SK-N-SH (cell line): ENCODE measurements at regions not wholly inside any gene's neighbourhood (a gene's known extent, or its start where the extent isn't known, plus 50 kb on each side); places are given as distances from the start of the nearest gene placed in this dataset.

Source experiments
- CTCF ChIA-PET: fragments of 300-600, 350-600 bp; formaldehyde crosslinking; extraction: SDS; loops from one replicate; lab custom pipeline; 2021; lab: Yijun Ruan, JAX
- POLR2A ChIA-PET: fragments of 350-600 bp; sonication (Branson Sonifier 250); formaldehyde crosslinking; extraction: SDS; loops from one replicate; lab custom pipeline; 2020; ENCODE audit warnings: antibody characterized with exemption, inconsistent platforms; lab: Yijun Ruan, JAX
- DNase-seq: peaks from one replicate; pipeline ENCODE4 v3.0.0; 2012
- H2AFZ ChIP-seq: fragments of 200-600 bp; sonication (generic); 2 replicates; pipeline ENCODE4 v1.8.1; 2016; ENCODE audit warnings: antibody characterized with exemption, mild to moderate bottlenecking, low read depth
- H3F3A ChIP-seq: fragments of 200-600 bp; sonication (generic); replicated peaks from 2 replicates; pipeline ENCODE3; 2016; ENCODE audit warnings: antibody characterized with exemption, mild to moderate bottlenecking; ENCODE audit not compliant: insufficient read depth
- H3K27ac ChIP-seq, 2 experiments: fragments of 200-500 bp in 1 of 2; fragments of 200-600 bp in 1 of 2; sonication (Bioruptor generic) in 1 of 2; sonication (generic), shearing (Covaris generic) in 1 of 2; 2 replicates each; pipeline versions ENCODE4 v1.5.1 to v1.6.1; 2014 to 2016; ENCODE audit warnings: low read depth in 2 of 2, inconsistent platforms in 1 of 2, low read length in 1 of 2, mild to moderate bottlenecking in 1 of 2, mixed read lengths in 1 of 2
- H3K27me3 ChIP-seq: fragments of 200-600 bp; sonication (generic), shearing (Covaris generic); 2 replicates; pipeline ENCODE4 v1.6.1; 2016; ENCODE audit warnings: mixed run types; ENCODE audit not compliant: insufficient read depth
- H3K36me3 ChIP-seq, 2 experiments: fragments of 200-500 bp in 1 of 2; fragments of 200-600 bp in 1 of 2; sonication (Bioruptor generic) in 1 of 2; sonication (generic) in 1 of 2; replicated peaks in 1 of 2; 2 replicates each; pipeline versions ENCODE3 to v1.5.1; 2014 to 2016; ENCODE audit warnings: low read length in 1 of 2, mild to moderate bottlenecking in 1 of 2; ENCODE audit not compliant: insufficient read depth in 2 of 2, control insufficient read depth in 1 of 2
- H3K4me1 ChIP-seq, 2 experiments: fragments of 200-500 bp in 1 of 2; fragments of 200-600 bp in 1 of 2; sonication (Bioruptor generic) in 1 of 2; sonication (generic), shearing (Covaris generic) in 1 of 2; 2 replicates each; pipeline versions ENCODE4 v1.5.1 to v1.6.1; 2014 to 2016; ENCODE audit warnings: low read depth in 1 of 2, low read length in 1 of 2, mixed run types in 1 of 2; ENCODE audit not compliant: insufficient read depth in 2 of 2, control insufficient read depth in 1 of 2
- H3K4me2 ChIP-seq: fragments of 200-600 bp; sonication (generic), shearing (Covaris generic); 2 replicates; pipeline ENCODE4 v1.6.1; 2017; ENCODE audit warnings: mixed run types
- H3K4me3 ChIP-seq, 2 experiments: fragments of 200-500 bp in 1 of 2; fragments of 200-600 bp in 1 of 2; sonication (Bioruptor generic) in 1 of 2; sonication (generic), shearing (Covaris generic) in 1 of 2; 2 replicates each; pipeline versions ENCODE4 v1.5.1 to v1.8.1; 2014 to 2016; ENCODE audit warnings: low read depth in 2 of 2, inconsistent platforms in 1 of 2, low read length in 1 of 2, mild to moderate bottlenecking in 1 of 2, mixed read lengths in 1 of 2, moderate library complexity in 1 of 2
- H3K79me2 ChIP-seq: fragments of 200-600 bp; sonication (generic); 2 replicates; pipeline ENCODE4 v1.8.1; 2017; ENCODE audit warnings: mild to moderate bottlenecking; ENCODE audit not compliant: insufficient read depth
- H3K9ac ChIP-seq: fragments of 200-600 bp; sonication (generic); 2 replicates; pipeline ENCODE4 v1.6.1; 2017; ENCODE audit warnings: mixed run types
- H3K9me2 ChIP-seq: fragments of 200-600 bp; sonication (generic); 2 replicates; pipeline ENCODE4 v1.6.1; 2017; ENCODE audit warnings: mixed run types
- H3K9me3 ChIP-seq: fragments of 200-600 bp; sonication (generic); 2 replicates; pipeline ENCODE4 v1.6.1; 2017; ENCODE audit warnings: mixed run types, mild to moderate bottlenecking, moderate library complexity
- H4K20me1 ChIP-seq: fragments of 200-600 bp; sonication (generic); 2 replicates; pipeline ENCODE4 v1.6.1; 2017; ENCODE audit warnings: mild to moderate bottlenecking, mixed run types; ENCODE audit not compliant: insufficient read depth
- CHD2 ChIP-seq: fragments of 150-350 bp; IDR thresholded peaks from 2 replicates; pipeline ENCODE4 v1.6.1; 2018; ENCODE audit warnings: low read length; ENCODE audit not compliant: partially characterized antibody
- CTCF ChIP-seq: fragments of 200-600 bp; sonication (generic); IDR thresholded peaks from 2 replicates; pipeline ENCODE4 v1.6.1; 2017; ENCODE audit warnings: antibody characterized with exemption, mild to moderate bottlenecking, moderate library complexity
- FOXJ3 ChIP-seq: sonication (generic); formaldehyde crosslinking; IDR thresholded peaks from 2 replicates; pipeline ENCODE4 v1.5.1; 2020; ENCODE audit warnings: mild to moderate bottlenecking, missing genetic modification reagents
- GABPA ChIP-seq: IDR thresholded peaks from 2 replicates; pipeline ENCODE4 v1.4.0; 2012; ENCODE audit warnings: low read depth, mild to moderate bottlenecking
- GATA2 ChIP-seq: sonication (generic); formaldehyde crosslinking; IDR thresholded peaks from 2 replicates; pipeline ENCODE4 v1.5.0; 2020; ENCODE audit warnings: mild to moderate bottlenecking, missing genetic modification reagents
- IRF3 ChIP-seq: fragments of 150-350 bp; IDR thresholded peaks from 2 replicates; pipeline ENCODE4 v1.6.1; 2016; ENCODE audit warnings: mild to moderate bottlenecking, low read depth, low read length
- MAX ChIP-seq: IDR thresholded peaks from 2 replicates; pipeline ENCODE4 v1.4.0; 2012; ENCODE audit warnings: low read depth
- MEF2A ChIP-seq: IDR thresholded peaks from 2 replicates; pipeline ENCODE4 v1.4.0; 2012; ENCODE audit warnings: low read depth, borderline replicate concordance
- MXI1 ChIP-seq: IDR thresholded peaks from 2 replicates; pipeline ENCODE4 v1.6.1; 2012; ENCODE audit warnings: mild to moderate bottlenecking, low read depth, low read length, improper control_type of control experiment
- NFIC ChIP-seq: IDR thresholded peaks from 2 replicates; pipeline ENCODE4 v1.4.0; 2012; ENCODE audit warnings: borderline replicate concordance
- RAD21 ChIP-seq: IDR thresholded peaks from 2 replicates; pipeline ENCODE4 v1.6.1; 2012; ENCODE audit warnings: mild to moderate bottlenecking, low read length
- REST ChIP-seq: IDR thresholded peaks from 2 replicates; pipeline ENCODE4 v1.6.1; 2012; ENCODE audit warnings: mild to moderate bottlenecking, low read depth, low read length, moderate library complexity
- RFX5 ChIP-seq: IDR thresholded peaks from 2 replicates; pipeline ENCODE4 v1.6.1; 2012; ENCODE audit warnings: mild to moderate bottlenecking, improper control_type of control experiment, low read length
- RXRA ChIP-seq: IDR thresholded peaks from 2 replicates; pipeline ENCODE4 v1.4.0; 2012; ENCODE audit warnings: low read depth, mild to moderate bottlenecking, borderline replicate concordance
- SIN3A ChIP-seq: IDR thresholded peaks from 2 replicates; pipeline ENCODE4 v1.6.1; 2012; ENCODE audit warnings: low read depth, mild to moderate bottlenecking, low read length, moderate library complexity, borderline replicate concordance
- SMC3 ChIP-seq: IDR thresholded peaks from 2 replicates; pipeline ENCODE4 v1.6.1; 2012; ENCODE audit warnings: low read depth, low read length, improper control_type of control experiment
- TEAD4 ChIP-seq: IDR thresholded peaks from 2 replicates; pipeline ENCODE4 v1.4.0; 2012; ENCODE audit warnings: mild to moderate bottlenecking, borderline replicate concordance; ENCODE audit not compliant: insufficient read depth
- YY1 ChIP-seq: IDR thresholded peaks from 2 replicates; pipeline ENCODE4 v1.4.0; 2012; ENCODE audit warnings: low read depth, mild to moderate bottlenecking
- whole genome bisulfite sequencing: methylation state at CpG from one replicate; pipeline ENCODE4 v1.1.6; 2017; ENCODE audit warnings: low lambda C conversion rate; 5-methylcytosine and 5-hydroxymethylcytosine counted together

- WGBS = 2% methylated on average over 3 of the region's 3 CpGs
- POLR2A ChIA-PET = no interaction called here
- no peaks in the 10 kb centered on the region for H3K36me3 ChIP-seq
- TF ChIP-seq REST (no peak), TEAD4 (no peak), NFIC (no peak), MXI1 (no peak), RFX5 (no peak), GATA2 (CRISPR knock-in tag) (no peak), MAX (no peak), IRF3 (no peak), CHD2 (no peak), SMC3 (no peak), SIN3A (no peak), YY1 (no peak), RXRA (no peak)
- TF ChIP-seq, all 33 proteins: peak for 0
- Histone ChIP-seq H3K27ac (no peak overlapping the region), H4K20me1 (no peaks in the 10 kb centered on the region), H3K79me2 (no peaks in the 10 kb centered on the region), H3K4me1 (no peaks in the 10 kb centered on the region), H3K9me2 (no peaks in the 10 kb centered on the region), H3K9me3 (no peaks in the 10 kb centered on the region), H2AFZ (no peak overlapping the region), H3K4me2 (no peak overlapping the region), H3K4me3 (no peak overlapping the region), H3K9ac (no peak overlapping the region), H3K27me3 (no peaks in the 10 kb centered on the region), H3F3A (no peaks in the 10 kb centered on the region)
- DNase-seq = no peak
- CTCF ChIA-PET = interaction anchor here (0.9 kb wide), 1 partner anchor 11 kb away, joined by 3 read pairs; no protein-coding TSS in a partner anchor
Observed at GRCh38 chr3:82783194-82783593, 1021.7 kb upstream of the GBE1 start.

GRCh38 chr3:82773207-82773606, 1011.8 kb upstream of the GBE1 start:
- no peaks in the 10 kb centered on the region for H3K9me2 ChIP-seq
- H3K4me3 ChIP-seq = no peak overlapping the region
- H3K9ac ChIP-seq = no peak overlapping the region
- no peak overlapping the region for H2AFZ ChIP-seq
- no peak overlapping the region for H3K27ac ChIP-seq
- no peaks in the 10 kb centered on the region for H3K36me3 ChIP-seq
- H3K9me3 ChIP-seq = no peaks in the 10 kb centered on the region
- no peaks in the 10 kb centered on the region for H4K20me1 ChIP-seq
- H3K4me1 ChIP-seq = no peaks in the 10 kb centered on the region
- no peaks in the 10 kb centered on the region for H3F3A ChIP-seq
- H3K27me3 ChIP-seq = no peaks in the 10 kb centered on the region
- no peak overlapping the region for H3K4me2 ChIP-seq
- no peaks in the 10 kb centered on the region for H3K79me2 ChIP-seq
- no peak for DNase-seq
- POLR2A ChIA-PET = no interaction called here
- 3% methylated on average over 4 of the region's 4 CpGs for WGBS
- CTCF ChIA-PET = no interaction called here
- TF ChIP-seq CTCF = no peak
- no peak for TF ChIP-seq MXI1
- TF ChIP-seq RFX5 = no peak
- no peak for TF ChIP-seq FOXJ3 (CRISPR knock-in tag)
- no peak for TF ChIP-seq NFIC
- no peak for TF ChIP-seq GABPA
- TF ChIP-seq MEF2A = no peak
- no peak for TF ChIP-seq SIN3A
- TF ChIP-seq RAD21 = no peak
